BJ (cell line): ENCODE measurements at regions not wholly inside any gene's neighbourhood (a gene's known extent, or its start where the extent isn't known, plus 50 kb on each side); places are given as distances from the start of the nearest gene placed in this dataset.
"Not testable (repeated sequence)": the region's sequence is repeated elsewhere in the genome, so short reads cannot be mapped to it uniquely, and the experiment has no call there.

Experiments
- CTCF ChIA-PET: fragments of 350-600 bp; formaldehyde crosslinking; extraction: SDS; loops from one replicate; lab custom pipeline; 2021; ENCODE audit warnings: antibody characterized with exemption, inconsistent platforms; lab: Yijun Ruan, JAX
- POLR2A ChIA-PET: fragments of 300-600 bp; sonication (Branson Sonifier 250); formaldehyde crosslinking; extraction: SDS; loops from one replicate; lab custom pipeline; 2021; ENCODE audit warnings: antibody characterized with exemption; lab: Charles Lee
- DNase-seq: peaks from one replicate; pipeline ENCODE4 v3.0.0-alpha.2; 2011; ENCODE audit warnings: low read depth
- H3K27me3 ChIP-seq: 2 replicates; pipeline ENCODE4 v1.6.0; 2011; ENCODE audit warnings: low read length; ENCODE audit not compliant: control insufficient read depth, insufficient read depth
- H3K36me3 ChIP-seq: 2 replicates; pipeline ENCODE4 v1.5.1; 2011; ENCODE audit warnings: low read length; ENCODE audit not compliant: control insufficient read depth, insufficient read depth
- H3K4me3 ChIP-seq: 2 replicates; pipeline ENCODE4 v1.5.1; 2011; ENCODE audit warnings: low read depth, mild to moderate bottlenecking, control low read depth, low read length
- TF ChIP-seq, protein P1 (sequence below): IDR thresholded peaks from 2 replicates; pipeline ENCODE4 v1.5.1; 2011; ENCODE audit warnings: low read depth, mild to moderate bottlenecking, control low read depth, inconsistent platforms, low read length, moderate library complexity; ENCODE audit not compliant: insufficient read depth

DNA sequence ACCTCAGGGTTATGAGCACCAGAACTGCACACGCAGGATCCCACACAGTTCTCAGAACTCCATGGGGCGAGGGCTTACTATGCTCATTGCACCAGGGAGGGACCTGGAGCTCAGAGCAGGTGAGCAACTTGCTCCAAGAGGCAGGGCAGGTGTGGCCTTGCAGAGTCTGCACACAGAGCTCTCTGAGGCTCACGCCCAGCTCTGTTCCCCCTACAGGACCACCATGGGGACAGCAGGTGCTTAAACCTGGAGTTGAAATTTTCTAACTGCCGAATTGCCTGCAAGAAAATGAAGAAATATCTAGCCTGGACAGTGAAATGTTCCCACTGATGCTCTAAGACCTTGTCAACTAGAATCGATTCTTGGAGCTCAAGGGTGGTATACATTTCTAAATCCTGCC, 49.9 kb upstream of the MSMB start:
- CTCF ChIA-PET, result interaction anchor here (0.8 kb wide), 1 partner anchor 12 kb away, joined by 4 read pairs; no protein-coding TSS in a partner anchor
- POLR2A ChIA-PET, DNase-seq, H3K36me3 ChIP-seq, H3K4me3 ChIP-seq, H3K27me3 ChIP-seq: not testable (repeated sequence)

DNA sequence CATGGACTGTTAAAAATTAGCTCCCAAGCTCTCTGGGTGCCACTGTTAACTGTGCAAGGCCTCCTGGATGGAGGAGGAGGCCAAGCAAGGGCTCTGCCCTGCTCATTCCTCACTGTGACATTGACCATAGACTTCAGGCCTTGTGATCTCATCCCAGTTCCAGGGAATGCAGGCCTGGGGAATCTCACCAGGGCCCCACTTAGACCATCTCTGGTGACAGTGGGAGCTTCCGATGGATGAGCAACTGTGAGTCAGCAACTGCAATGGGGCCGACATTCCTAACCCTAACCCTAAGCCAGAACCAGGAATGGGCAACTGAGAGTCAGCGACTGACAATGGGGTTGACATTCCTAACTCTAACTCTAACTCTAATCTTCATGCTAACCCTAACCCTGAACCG, 50.4 kb upstream of the MSMB start:
- Histone ChIP-seq H3K36me3 (no peaks in the 10 kb centered on the region), H3K4me3 (no peak overlapping the region), H3K27me3 (no peaks in the 10 kb centered on the region)
- ChIA-PET CTCF (no interaction called here), POLR2A (no interaction called here)
- TF ChIP-seq, protein P1, sequence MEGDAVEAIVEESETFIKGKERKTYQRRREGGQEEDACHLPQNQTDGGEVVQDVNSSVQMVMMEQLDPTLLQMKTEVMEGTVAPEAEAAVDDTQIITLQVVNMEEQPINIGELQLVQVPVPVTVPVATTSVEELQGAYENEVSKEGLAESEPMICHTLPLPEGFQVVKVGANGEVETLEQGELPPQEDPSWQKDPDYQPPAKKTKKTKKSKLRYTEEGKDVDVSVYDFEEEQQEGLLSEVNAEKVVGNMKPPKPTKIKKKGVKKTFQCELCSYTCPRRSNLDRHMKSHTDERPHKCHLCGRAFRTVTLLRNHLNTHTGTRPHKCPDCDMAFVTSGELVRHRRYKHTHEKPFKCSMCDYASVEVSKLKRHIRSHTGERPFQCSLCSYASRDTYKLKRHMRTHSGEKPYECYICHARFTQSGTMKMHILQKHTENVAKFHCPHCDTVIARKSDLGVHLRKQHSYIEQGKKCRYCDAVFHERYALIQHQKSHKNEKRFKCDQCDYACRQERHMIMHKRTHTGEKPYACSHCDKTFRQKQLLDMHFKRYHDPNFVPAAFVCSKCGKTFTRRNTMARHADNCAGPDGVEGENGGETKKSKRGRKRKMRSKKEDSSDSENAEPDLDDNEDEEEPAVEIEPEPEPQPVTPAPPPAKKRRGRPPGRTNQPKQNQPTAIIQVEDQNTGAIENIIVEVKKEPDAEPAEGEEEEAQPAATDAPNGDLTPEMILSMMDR, result no peak
- no peak for DNase-seq

DNA sequence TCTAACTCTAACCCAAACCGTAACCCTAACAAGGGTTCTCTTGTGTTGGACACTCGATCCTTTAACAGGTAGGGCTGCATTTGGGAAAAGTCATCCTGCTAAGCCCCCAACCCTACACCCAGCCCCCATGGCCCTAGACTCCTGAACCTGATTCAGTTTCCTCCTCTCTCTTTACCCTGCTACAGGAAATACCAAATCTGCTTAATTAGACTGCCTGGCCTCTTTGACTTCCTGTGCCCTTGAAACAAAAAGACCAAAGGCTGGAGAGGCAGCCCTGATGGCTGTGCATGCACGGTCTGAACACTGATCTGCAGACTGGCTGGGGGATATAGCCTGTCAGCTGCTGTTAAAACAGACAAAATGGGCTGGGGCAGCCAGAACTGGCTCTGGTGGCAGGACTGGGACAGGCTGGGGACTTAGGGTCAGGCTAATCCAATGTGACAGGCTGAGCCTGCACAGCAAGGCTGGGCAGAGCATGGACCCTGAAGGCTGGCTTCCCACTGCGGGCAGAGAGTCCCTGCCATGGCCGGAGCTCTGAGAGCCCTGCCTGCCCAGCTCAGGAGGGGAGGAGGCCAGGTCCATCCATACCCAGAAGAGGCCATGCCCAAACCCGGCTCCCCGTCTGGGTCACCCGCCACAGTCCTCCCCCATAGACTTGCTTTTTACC, 51.0 kb upstream of the MSMB start:
- CTCF ChIA-PET, result no interaction called here
- Histone ChIP-seq H3K27me3 (no peaks in the 10 kb centered on the region), H3K4me3 (no peak overlapping the region), H3K36me3 (no peaks in the 10 kb centered on the region)
- TF ChIP-seq, protein P1, result no peak
- POLR2A ChIA-PET, result no interaction called here
- DNase-seq, result no peak

DNA sequence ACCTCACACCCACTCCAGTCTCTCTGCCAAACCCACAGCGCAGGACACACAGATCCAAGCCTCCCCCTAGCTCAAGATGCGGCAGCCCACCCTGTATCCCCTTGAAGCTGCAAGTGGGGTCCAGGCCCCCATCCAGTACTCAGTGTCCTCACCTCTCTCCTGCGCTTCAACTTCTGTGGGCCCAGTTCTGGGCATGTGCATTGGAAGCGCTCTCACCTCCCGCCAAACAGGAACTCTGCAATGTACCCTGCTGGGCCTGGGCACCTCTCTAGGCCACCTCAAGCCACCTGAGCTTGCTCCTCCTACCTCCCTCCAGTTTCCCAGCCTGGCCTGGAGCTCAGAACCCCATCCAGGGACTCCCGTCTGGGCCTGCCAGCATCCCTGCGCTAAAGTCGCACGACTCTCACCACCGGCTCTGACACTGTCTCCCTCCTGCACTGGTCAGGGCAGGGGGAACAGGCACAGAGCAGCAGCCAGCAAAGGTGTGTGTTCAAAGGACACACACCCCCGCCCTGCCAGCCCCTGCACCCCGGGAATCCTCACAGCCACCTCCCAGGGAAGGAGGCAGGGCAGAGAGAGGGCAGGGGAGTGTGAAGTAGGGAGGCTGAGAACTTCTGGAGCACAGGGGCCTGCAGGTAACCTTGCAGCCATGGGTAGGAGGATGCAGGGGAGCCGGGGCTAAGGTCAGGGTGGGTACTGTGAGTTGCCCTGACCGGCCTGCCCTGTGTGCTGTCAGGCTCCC, 51.7 kb upstream of the MSMB start:
- ChIA-PET POLR2A (no interaction called here), CTCF (no interaction called here)
- Histone ChIP-seq H3K4me3 (no peak overlapping the region), H3K27me3 (no peaks in the 10 kb centered on the region), H3K36me3 (no peaks in the 10 kb centered on the region)
- no peak for DNase-seq
- TF ChIP-seq, protein P1, result no peak

DNA sequence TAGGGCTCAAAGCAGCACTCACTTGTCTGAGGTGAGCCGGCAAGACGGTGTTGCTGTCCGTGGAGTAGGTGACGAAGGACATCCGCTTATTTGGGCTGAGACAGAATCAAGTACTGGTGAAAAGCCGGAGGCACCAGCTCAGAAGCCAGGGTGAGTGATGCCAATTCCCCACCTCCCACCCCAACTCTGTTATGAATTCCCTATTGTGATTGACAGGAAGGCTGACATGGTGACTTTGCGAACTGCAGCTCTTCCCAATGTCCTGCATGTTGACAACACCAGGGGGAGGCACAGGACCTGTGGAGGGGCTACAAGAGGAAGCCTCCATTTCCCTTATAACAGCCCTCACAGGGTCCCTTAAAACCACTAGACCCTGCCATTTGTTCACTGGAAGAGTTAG, 52.3 kb upstream of the MSMB start:
- no peak overlapping the region for H3K4me3 ChIP-seq
- CTCF ChIA-PET, result no interaction called here
- H3K36me3 ChIP-seq, result no peaks in the 10 kb centered on the region
- TF ChIP-seq, protein P1, result no peak
- H3K27me3 ChIP-seq, result no peaks in the 10 kb centered on the region
- POLR2A ChIA-PET, result no interaction called here
- DNase-seq, result no peak

DNA sequence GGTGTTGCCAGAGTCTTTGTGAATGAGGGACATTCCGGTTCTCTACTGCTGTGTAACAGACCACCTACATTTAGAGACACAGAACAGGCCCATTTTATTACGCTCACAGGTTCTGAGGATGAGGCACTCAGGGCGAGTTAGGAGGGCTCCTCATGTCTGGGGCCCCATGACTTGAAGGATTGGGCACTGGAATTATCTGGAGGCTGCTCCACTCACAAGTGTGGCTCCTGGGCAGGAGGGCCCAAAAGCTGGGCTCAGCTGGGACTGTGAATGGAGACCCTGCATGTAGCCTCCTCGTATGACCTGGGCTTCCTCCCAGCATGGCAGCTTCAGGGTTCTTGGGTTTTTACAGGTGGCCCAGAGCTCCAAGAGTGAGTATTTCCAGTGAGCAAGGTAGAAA, 52.9 kb upstream of the MSMB start:
- DNase-seq, H3K27me3 ChIP-seq, H3K36me3 ChIP-seq, CTCF ChIA-PET, H3K4me3 ChIP-seq, POLR2A ChIA-PET: not testable (repeated sequence)
